Heart left ventricle (tissue), 16 donors: ENCODE measurements at regions not wholly inside any gene's neighbourhood (a gene's known extent, or its start where the extent isn't known, plus 50 kb on each side); places are given as distances from the start of the nearest gene placed in this dataset.

Source experiments
- ATAC-seq, 4 donors: fragments of 200-7000 bp; cut with Tn5 transposase; one replicate each; pipeline ENCODE4 v1.9.1; 2020 to 2022; ENCODE audit warnings: moderate library complexity in 4 of 4, mild to moderate bottlenecking in 3 of 4, moderate number of reproducible peaks in 1 of 4
- DNase-seq, 5 donors: peaks; one replicate each; pipeline ENCODE4 v3.0.0-alpha.2; 2020
- H3K27ac ChIP-seq, 12 donors: fragments of 200-600 bp; sonication (generic) in 4 of 12; one replicate each; pipeline versions ENCODE4 v1.5.0 to v1.8.0; 2016 to 2022; ENCODE audit warnings: mild to moderate bottlenecking in 2 of 12
- H3K27me3 ChIP-seq, 9 donors: fragments of 200-600 bp; sonication (generic) in 2 of 9; one replicate each; pipeline versions ENCODE4 v1.5.1 to v1.8.0; 2016 to 2022; ENCODE audit warnings: mild to moderate bottlenecking in 3 of 9
- H3K36me3 ChIP-seq, 9 donors: fragments of 200-600 bp; sonication (generic) in 2 of 9; one replicate each; pipeline versions ENCODE4 v1.5.0 to v1.8.0; 2018 to 2022; ENCODE audit warnings: mild to moderate bottlenecking in 2 of 9
- H3K4me1 ChIP-seq, 12 donors: fragments of 200-600 bp; sonication (generic) in 4 of 12; one replicate each; pipeline versions ENCODE4 v1.5.0 to v1.8.0; 2016 to 2022; ENCODE audit warnings: mild to moderate bottlenecking in 3 of 12
- H3K4me3 ChIP-seq, 12 donors: fragments of 200-600 bp; sonication (generic) in 4 of 12; one replicate each; pipeline versions ENCODE4 v1.5.0 to v1.8.0; 2017 to 2022; ENCODE audit warnings: mild to moderate bottlenecking in 9 of 12, moderate library complexity in 4 of 12
- H3K9me3 ChIP-seq, 12 donors: fragments of 200-600 bp; sonication (generic) in 4 of 12; one replicate each; pipeline versions ENCODE4 v1.5.0 to v1.8.0; 2016 to 2022; ENCODE audit warnings: mild to moderate bottlenecking in 1 of 12
- CTCF ChIP-seq, 12 donors: fragments of 200-600 bp; sonication (generic) in 4 of 12; IDR thresholded peaks; one replicate each; pipeline versions ENCODE4 v1.5.0 to v1.8.0; 2018 to 2022; ENCODE audit warnings: antibody characterized with exemption in 12 of 12, mild to moderate bottlenecking in 5 of 12
- POLR2A ChIP-seq, 2 donors: fragments of 450-650 bp; IDR thresholded peaks; one replicate each; pipeline ENCODE4 v1.6.1; 2017; ENCODE audit warnings: antibody characterized with exemption in 2 of 2, mild to moderate bottlenecking in 2 of 2, moderate library complexity in 2 of 2
- WGBS, 4 donors: extraction: QIAGEN DNeasy Blood & Tissue Kit in 2 of 4; methylation state at CpG; one replicate each; pipeline versions ENCODE4 v1.1.5 to v1.1.7; 2013 to 2018; 5-methylcytosine and 5-hydroxymethylcytosine counted together
- intact Hi-C, 10 donors: fragments of 100-400 bp; cut with DNase I; formaldehyde crosslinking; loops; one replicate each; pipeline versions ENCODE4 v1.11.1 to v1.14.2; 2022
- donor health status: ischemic (EF 13 %, LVEDD 7.1; RV severe dilation, severe dysfunction).
- donor health status: healthy with polysubstance abuse.
- donor health status: DM: no; HTN: yes; CAD: no.
- donor health status: DM: no; HTN: no; CAD: no.
- donor health status: ischemic (EF 25% LVEDD 6.9; RV normal size, moderate dysfunction).
- donor health status: ischemic (EF 25% LVEDD 5.7; RV mildly dilated, moderate dysfunction).
- donor health status: healthy.
- donor health status: DM: yes; HTN: yes; CAD: no.
- donor health status: ischemic (EF 35%, LVEDD 5.7; RV mildly dilated, moderate dysfunction).
- donor health status: nonischemic (EF 11% LVEDD 7.7; RV severe dilation, severe dysfunction).
- donor health status: DM: yes; HTN: yes; CAD: no.
- donor health status: PGD.
- donor health status: ischemic (EF 29% LVEDD 5.4; RV normal size, mild dysfunction).
- donor health status: nonischemic (EF 23%, LVEDD 6.1; RV moderate dilation, normal function).

- ATAC-seq: no peak
- no peaks in the 10 kb centered on the region for H3K9me3 ChIP-seq
- no peak for DNase-seq
- H3K36me3 ChIP-seq: no peaks in the 10 kb centered on the region
- H3K4me1 ChIP-seq: no peaks in the 10 kb centered on the region
- no peak overlapping the region for H3K4me3 ChIP-seq
- H3K27me3 ChIP-seq: peaks cover 0 to 6% (median 0%) of the 10 kb centered on the region in 9 donors
- intact Hi-C loops: no loop called here
- TF ChIP-seq CTCF (IDR thresholded peaks at IDR 0.05): no peak
- no peak for TF ChIP-seq POLR2A (IDR thresholded peaks at IDR 0.05)
- H3K27ac ChIP-seq: no peak overlapping the region
Observed at GRCh38 chr1:70542030-70542429, 131.0 kb downstream of the CTH start.

- Histone ChIP-seq H3K9me3 (no peaks in the 10 kb centered on the region), H3K36me3 (no peaks in the 10 kb centered on the region), H3K27me3 (peaks cover 0 to 6% (median 0%) of the 10 kb centered on the region in 9 donors), H3K4me3 (no peak overlapping the region), H3K4me1 (no peaks in the 10 kb centered on the region), H3K27ac (no peak overlapping the region)
- TF ChIP-seq POLR2A (IDR thresholded peaks at IDR 0.05): no peak
- no peak for TF ChIP-seq CTCF (IDR thresholded peaks at IDR 0.05)
- 65 to 83% (median 73%) methylated on average over 2 of the region's 2 CpGs for WGBS, 4 donors
- DNase-seq (no peak), ATAC-seq (no peak)
- intact Hi-C loops: no loop called here
Observed at GRCh38 chr1:70542856-70543255, 131.8 kb downstream of the CTH start.

GRCh38 chr1:70546726-70547125 is 135.7 kb downstream of the CTH start:
- TF ChIP-seq CTCF (IDR thresholded peaks at IDR 0.05) (no peak), POLR2A (IDR thresholded peaks at IDR 0.05) (no peak)

GRCh38 chr1:70552662-70553566 is 141.8 kb downstream of the CTH start:
- Histone ChIP-seq H3K4me3 (no peak overlapping the region), H3K36me3 (no peaks in the 10 kb centered on the region), H3K9me3 (no peaks in the 10 kb centered on the region), H3K27ac (no peak overlapping the region), H3K27me3 (no peaks in the 10 kb centered on the region), H3K4me1 (no peaks in the 10 kb centered on the region)
- WGBS, 4 donors: 31 to 38% (median 36%) methylated on average over 2 of the region's 2 CpGs
- ATAC-seq (no peak), DNase-seq (no peak)
- TF ChIP-seq POLR2A (IDR thresholded peaks at IDR 0.05) (no peak), CTCF (IDR thresholded peaks at IDR 0.05) (no peak)
- intact Hi-C loops: no loop called here

More at GRCh38 chr1:70546726-70547125, 135.7 kb downstream of the CTH start:
- no peaks in the 10 kb centered on the region for H3K9me3 ChIP-seq
- no peak overlapping the region for H3K4me3 ChIP-seq
- no peaks in the 10 kb centered on the region for H3K4me1 ChIP-seq
- no peaks in the 10 kb centered on the region for H3K36me3 ChIP-seq
- 75 to 78% (median 75%) methylated on average over 1 of the region's 1 CpG for WGBS, 4 donors
- no peak overlapping the region for H3K27ac ChIP-seq
- no peaks in the 10 kb centered on the region for H3K27me3 ChIP-seq
- intact Hi-C loops: no loop called here
- ATAC-seq: no peak
- DNase-seq: no peak
